ENCODE measurements at regions not wholly inside any gene's neighbourhood (a gene's known extent, or its start where the extent isn't known, plus 50 kb on each side); places are given as distances from the start of the nearest gene placed in this dataset.

DNA sequence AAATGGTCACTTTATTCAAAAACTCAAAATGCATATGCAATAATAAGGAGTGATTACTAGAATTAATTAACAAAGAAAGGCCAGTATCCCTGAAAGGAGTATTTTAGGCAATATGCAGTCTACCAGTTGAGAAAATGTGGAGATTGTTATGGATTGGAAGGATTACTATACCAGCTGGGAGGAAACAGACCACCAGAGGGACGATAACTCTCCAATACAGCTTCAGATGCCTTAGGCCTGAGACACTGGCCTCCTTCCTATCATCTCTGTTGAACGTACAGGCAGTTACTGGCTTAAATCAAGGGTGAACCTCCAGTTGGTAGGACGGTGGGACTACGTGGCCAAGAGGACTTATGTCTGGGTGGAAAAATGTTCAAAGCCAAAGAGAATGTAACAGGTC, 336.4 kb upstream of the EPHA4 start:
- TF ChIP-seq, protein P1, sequence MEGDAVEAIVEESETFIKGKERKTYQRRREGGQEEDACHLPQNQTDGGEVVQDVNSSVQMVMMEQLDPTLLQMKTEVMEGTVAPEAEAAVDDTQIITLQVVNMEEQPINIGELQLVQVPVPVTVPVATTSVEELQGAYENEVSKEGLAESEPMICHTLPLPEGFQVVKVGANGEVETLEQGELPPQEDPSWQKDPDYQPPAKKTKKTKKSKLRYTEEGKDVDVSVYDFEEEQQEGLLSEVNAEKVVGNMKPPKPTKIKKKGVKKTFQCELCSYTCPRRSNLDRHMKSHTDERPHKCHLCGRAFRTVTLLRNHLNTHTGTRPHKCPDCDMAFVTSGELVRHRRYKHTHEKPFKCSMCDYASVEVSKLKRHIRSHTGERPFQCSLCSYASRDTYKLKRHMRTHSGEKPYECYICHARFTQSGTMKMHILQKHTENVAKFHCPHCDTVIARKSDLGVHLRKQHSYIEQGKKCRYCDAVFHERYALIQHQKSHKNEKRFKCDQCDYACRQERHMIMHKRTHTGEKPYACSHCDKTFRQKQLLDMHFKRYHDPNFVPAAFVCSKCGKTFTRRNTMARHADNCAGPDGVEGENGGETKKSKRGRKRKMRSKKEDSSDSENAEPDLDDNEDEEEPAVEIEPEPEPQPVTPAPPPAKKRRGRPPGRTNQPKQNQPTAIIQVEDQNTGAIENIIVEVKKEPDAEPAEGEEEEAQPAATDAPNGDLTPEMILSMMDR (IDR thresholded peaks at IDR 0.05), result no peak
- TF ChIP-seq POLR2A (IDR thresholded peaks at IDR 0.05), result no peak
